ENCODE measurements at regions not wholly inside any gene's neighbourhood (a gene's known extent, or its start where the extent isn't known, plus 50 kb on each side); places are given as distances from the start of the nearest gene placed in this dataset.

- no peak overlapping the region for H3K4me3 ChIP-seq (replicated peaks in 1 of 3; ENCODE audit: insufficient read depth in 1 of 3, low read depth in 2 of 3, low read length in 3 of 3)
- no peak overlapping the region for H3K27ac ChIP-seq (ENCODE audit: extremely low read length, insufficient read depth, low read length)
- H3K79me2 ChIP-seq (ENCODE audit: insufficient read depth, low read length): no peaks in the 10 kb centered on the region
- intact Hi-C loops (cut with micrococcal nuclease; ENCODE audit: unreplicated experiment) (no loop called here), in situ Hi-C loops (cut with HindIII; ENCODE audit: extremely low pct_ligation_motif_present, low pct_unique_long_range_greater_than_20kb) (no loop called here)
- DNase-seq (ENCODE audit: low spot score): no peak
- CTCF ChIA-PET (ENCODE audit: low intra/inter-chr PET ratio, low total read pairs): no interaction called here
- no peak for ATAC-seq
- H3K4me2 ChIP-seq (ENCODE audit: low read depth, low read length): no peak overlapping the region
- H2AFZ ChIP-seq (ENCODE audit: low read length): no peak overlapping the region
- TF ChIP-seq TARDBP (CRISPR knock-in tag; IDR thresholded peaks at IDR 0.05): no peak
- TF ChIP-seq HNRNPLL (IDR thresholded peaks at IDR 0.05; ENCODE audit: low read depth, low read length, poor library complexity, severe bottlenecking): no peak
- no peak for TF ChIP-seq CREB1 (IDR thresholded peaks at IDR 0.05)
- TF ChIP-seq CREB1 (CRISPR knock-in tag; IDR thresholded peaks at IDR 0.05): no peak
- TF ChIP-seq, protein P1, sequence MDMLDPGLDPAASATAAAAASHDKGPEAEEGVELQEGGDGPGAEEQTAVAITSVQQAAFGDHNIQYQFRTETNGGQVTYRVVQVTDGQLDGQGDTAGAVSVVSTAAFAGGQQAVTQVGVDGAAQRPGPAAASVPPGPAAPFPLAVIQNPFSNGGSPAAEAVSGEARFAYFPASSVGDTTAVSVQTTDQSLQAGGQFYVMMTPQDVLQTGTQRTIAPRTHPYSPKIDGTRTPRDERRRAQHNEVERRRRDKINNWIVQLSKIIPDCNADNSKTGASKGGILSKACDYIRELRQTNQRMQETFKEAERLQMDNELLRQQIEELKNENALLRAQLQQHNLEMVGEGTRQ (IDR thresholded peaks at IDR 0.05; ENCODE audit: low read depth, low read length): no peak
- TF ChIP-seq, protein P1 (CRISPR knock-in tag; IDR thresholded peaks at IDR 0.05; ENCODE audit: borderline replicate concordance): no peak
- TF ChIP-seq KLF11 (CRISPR knock-in tag; IDR thresholded peaks at IDR 0.05): no peak
- no peak for TF ChIP-seq HES4 (CRISPR knock-in tag; IDR thresholded peaks at IDR 0.05; ENCODE audit: borderline replicate concordance)
- no peak for TF ChIP-seq XRCC5 (optimal IDR thresholded peaks at IDR 0.05; ENCODE audit: low read length)
- no peak for TF ChIP-seq ZMAT5 (CRISPR knock-in tag; IDR thresholded peaks at IDR 0.05; ENCODE audit: borderline replicate concordance, low read depth)
- TF ChIP-seq, protein P2, sequence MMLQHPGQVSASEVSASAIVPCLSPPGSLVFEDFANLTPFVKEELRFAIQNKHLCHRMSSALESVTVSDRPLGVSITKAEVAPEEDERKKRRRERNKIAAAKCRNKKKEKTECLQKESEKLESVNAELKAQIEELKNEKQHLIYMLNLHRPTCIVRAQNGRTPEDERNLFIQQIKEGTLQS (CRISPR knock-in tag; IDR thresholded peaks at IDR 0.05): no peak
- TF ChIP-seq KLF6 (CRISPR knock-in tag; IDR thresholded peaks at IDR 0.05): no peak
- TF ChIP-seq LCORL (IDR thresholded peaks at IDR 0.05): no peak
- no peak for TF ChIP-seq LCORL (CRISPR knock-in tag; IDR thresholded peaks at IDR 0.05)
- TF ChIP-seq KDM3A (CRISPR knock-in tag; IDR thresholded peaks at IDR 0.05; ENCODE audit: low read depth): no peak
- no peak for TF ChIP-seq ZNF207 (IDR thresholded peaks at IDR 0.05; ENCODE audit: borderline replicate concordance)
- TF ChIP-seq TGIF2 (CRISPR knock-in tag; IDR thresholded peaks at IDR 0.05): no peak
- TF ChIP-seq CBX1 (IDR thresholded peaks at IDR 0.05; ENCODE audit: low read depth): no peak
- TF ChIP-seq RXRA (CRISPR knock-in tag; IDR thresholded peaks at IDR 0.05): no peak
- no peak for TF ChIP-seq CHD2 (IDR thresholded peaks at IDR 0.05; ENCODE audit: low read depth, low read length)
- no peak for TF ChIP-seq NFKBIZ (CRISPR knock-in tag; IDR thresholded peaks at IDR 0.05)
- TF ChIP-seq, protein P3, sequence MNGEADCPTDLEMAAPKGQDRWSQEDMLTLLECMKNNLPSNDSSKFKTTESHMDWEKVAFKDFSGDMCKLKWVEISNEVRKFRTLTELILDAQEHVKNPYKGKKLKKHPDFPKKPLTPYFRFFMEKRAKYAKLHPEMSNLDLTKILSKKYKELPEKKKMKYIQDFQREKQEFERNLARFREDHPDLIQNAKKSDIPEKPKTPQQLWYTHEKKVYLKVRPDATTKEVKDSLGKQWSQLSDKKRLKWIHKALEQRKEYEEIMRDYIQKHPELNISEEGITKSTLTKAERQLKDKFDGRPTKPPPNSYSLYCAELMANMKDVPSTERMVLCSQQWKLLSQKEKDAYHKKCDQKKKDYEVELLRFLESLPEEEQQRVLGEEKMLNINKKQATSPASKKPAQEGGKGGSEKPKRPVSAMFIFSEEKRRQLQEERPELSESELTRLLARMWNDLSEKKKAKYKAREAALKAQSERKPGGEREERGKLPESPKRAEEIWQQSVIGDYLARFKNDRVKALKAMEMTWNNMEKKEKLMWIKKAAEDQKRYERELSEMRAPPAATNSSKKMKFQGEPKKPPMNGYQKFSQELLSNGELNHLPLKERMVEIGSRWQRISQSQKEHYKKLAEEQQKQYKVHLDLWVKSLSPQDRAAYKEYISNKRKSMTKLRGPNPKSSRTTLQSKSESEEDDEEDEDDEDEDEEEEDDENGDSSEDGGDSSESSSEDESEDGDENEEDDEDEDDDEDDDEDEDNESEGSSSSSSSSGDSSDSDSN (CRISPR knock-in tag; IDR thresholded peaks at IDR 0.05): no peak
- H4K20me1 ChIP-seq (ENCODE audit: insufficient read depth, low read length): no peaks in the 10 kb centered on the region
- peaks cover 13% of the 10 kb centered on the region for H3K9me3 ChIP-seq (ENCODE audit: low read length)
- no peaks in the 10 kb centered on the region for H3K27me3 ChIP-seq (ENCODE audit: control insufficient read depth in 1 of 2, insufficient read depth in 2 of 2, low read length in 2 of 2)
- no peak overlapping the region for H3K9ac ChIP-seq (ENCODE audit: insufficient read depth, low read depth, low read length)
- no peaks in the 10 kb centered on the region for H3K36me3 ChIP-seq (replicated peaks in 1 of 2; ENCODE audit: control insufficient read depth in 1 of 2, insufficient read depth in 2 of 2, low read length in 2 of 2)
- no TSS peak for BruUV-seq (replicated peaks)
- no peaks in the 10 kb centered on the region for H3K4me1 ChIP-seq (ENCODE audit: insufficient read depth, low read length)
- POLR2A ChIA-PET: no interaction called here
- FAIRE-seq: no peak
- WGBS (ENCODE audit: low lambda C conversion rate): 31% methylated on average over 3 of the region's 3 CpGs
Observed at GRCh38 chr11:101288392-101288791, 158.8 kb upstream of the PGR start.

Data from HepG2 (cell line).